Neural cell (in vitro differentiated cells): ENCODE measurements at regions not wholly inside any gene's neighbourhood (a gene's known extent, or its start where the extent isn't known, plus 50 kb on each side); places are given as distances from the start of the nearest gene placed in this dataset.

ENCODE experiments used
- H2AFZ ChIP-seq: fragments of 200-600, 300-800 bp; sonication (generic), shearing (Covaris generic); 2 replicates; pipeline ENCODE4 v1.6.0; 2014; ENCODE audit warnings: low read depth, mild to moderate bottlenecking, antibody characterized with exemption, low read length, moderate library complexity
- H3F3A ChIP-seq: fragments of 200-600 bp; shearing (Covaris generic); 2 replicates; pipeline ENCODE4 v1.6.1; 2016; ENCODE audit warnings: mild to moderate bottlenecking, moderate library complexity, mixed read lengths, antibody characterized with exemption, low read length; ENCODE audit not compliant: insufficient read depth, poor library complexity, severe bottlenecking
- H3K27ac ChIP-seq: fragments of 200-600, 300-800 bp; sonication (generic), shearing (Covaris generic); 2 replicates; pipeline ENCODE4 v1.5.1; 2014; ENCODE audit warnings: mild to moderate bottlenecking, low read length, moderate library complexity
- H3K27me3 ChIP-seq: fragments of 300-800, 200-600 bp; sonication (generic), shearing (Covaris generic); 2 replicates; pipeline ENCODE4 v1.6.0; 2014; ENCODE audit warnings: mild to moderate bottlenecking, low read depth, low read length, moderate library complexity; ENCODE audit not compliant: insufficient read depth
- H3K36me3 ChIP-seq: fragments of 300-800, 200-600 bp; sonication (generic), shearing (Covaris generic); 2 replicates; pipeline ENCODE4 v1.5.1; 2014; ENCODE audit warnings: mild to moderate bottlenecking, antibody characterized with exemption, low read length, moderate library complexity; ENCODE audit not compliant: insufficient read depth
- H3K4me2 ChIP-seq: fragments of 300-800, 200-600 bp; sonication (generic), shearing (Covaris generic); 2 replicates; pipeline ENCODE4 v1.6.0; 2014; ENCODE audit warnings: mild to moderate bottlenecking, low read length
- H3K4me3 ChIP-seq: fragments of 300-800, 200-600 bp; sonication (generic), shearing (Covaris generic); 2 replicates; pipeline ENCODE4 v1.5.1; 2014; ENCODE audit warnings: mild to moderate bottlenecking, low read length, moderate library complexity
- H3K79me2 ChIP-seq: fragments of 200-600 bp; shearing (Covaris generic); replicated peaks from 2 replicates; pipeline ENCODE4 v1.6.0; 2014; ENCODE audit warnings: mild to moderate bottlenecking, low read length, moderate library complexity; ENCODE audit not compliant: insufficient read depth
- H3K9ac ChIP-seq: fragments of 300-800, 200-600 bp; sonication (generic), shearing (Covaris generic); 2 replicates; pipeline ENCODE4 v1.6.1; 2016; ENCODE audit warnings: mild to moderate bottlenecking, low read length, mixed read lengths
- H3K9me2 ChIP-seq: fragments of 200-600 bp; shearing (Covaris generic); 2 replicates; pipeline ENCODE4 v1.6.1; 2016; ENCODE audit warnings: mild to moderate bottlenecking, low read length, mixed read lengths; ENCODE audit not compliant: insufficient read depth
- H3K9me3 ChIP-seq: fragments of 200-600, 300-800 bp; sonication (generic), shearing (Covaris generic); 2 replicates; pipeline ENCODE4 v1.6.1; 2016; ENCODE audit warnings: mild to moderate bottlenecking, mixed run types, low read length, moderate library complexity, mixed read lengths
- H4K20me1 ChIP-seq: fragments of 200-600 bp; shearing (Covaris generic); 2 replicates; pipeline ENCODE4 v1.6.1; 2016; ENCODE audit warnings: mild to moderate bottlenecking, mixed run types; ENCODE audit not compliant: insufficient read depth
- EP300 ChIP-seq: fragments of 450-650 bp; conservative IDR thresholded peaks from 2 replicates; pipeline ENCODE4 v1.6.1; 2014; ENCODE audit warnings: antibody characterized with exemption, mild to moderate bottlenecking, moderate library complexity; ENCODE audit not compliant: poor library complexity, severe bottlenecking
- EZH2 ChIP-seq: fragments of 200-600, 300-800 bp; shearing (Covaris generic), sonication (generic); IDR thresholded peaks from 2 replicates; pipeline ENCODE4 v1.6.1; 2014; ENCODE audit warnings: antibody characterized with exemption, low read length, borderline replicate concordance, mild to moderate bottlenecking; ENCODE audit not compliant: insufficient read depth, poor library complexity, severe bottlenecking
- MXI1 ChIP-seq: fragments of 450-650 bp; conservative IDR thresholded peaks from 2 replicates; pipeline ENCODE4 v1.6.1; 2014; ENCODE audit warnings: antibody characterized with exemption, mild to moderate bottlenecking; ENCODE audit not compliant: poor library complexity, severe bottlenecking
- POLR2AphosphoS5 ChIP-seq: IDR thresholded peaks from 2 replicates; pipeline ENCODE4 v1.6.1; 2012
- RAD21 ChIP-seq: fragments of 450-650 bp; conservative IDR thresholded peaks from 2 replicates; pipeline ENCODE4 v1.6.1; 2014; ENCODE audit warnings: antibody characterized with exemption, mild to moderate bottlenecking, moderate library complexity
- SMC3 ChIP-seq: fragments of 450-650 bp; conservative IDR thresholded peaks from 2 replicates; pipeline ENCODE4 v1.6.1; 2014; ENCODE audit warnings: antibody characterized with exemption, mild to moderate bottlenecking, moderate library complexity; ENCODE audit not compliant: poor library complexity
- TAF1 ChIP-seq: IDR thresholded peaks from 2 replicates; pipeline ENCODE4 v1.6.1; 2012; ENCODE audit warnings: low read depth
- TF ChIP-seq, protein P1 (sequence below): fragments of 450-650 bp; IDR thresholded peaks from 2 replicates; pipeline ENCODE4 v1.5.1; 2014; ENCODE audit warnings: antibody characterized with exemption, mild to moderate bottlenecking, moderate library complexity; ENCODE audit not compliant: poor library complexity, severe bottlenecking
- TF ChIP-seq, protein P2 (sequence below): IDR thresholded peaks from 2 replicates; pipeline ENCODE4 v1.6.1; 2012; ENCODE audit warnings: borderline replicate concordance

DNA sequence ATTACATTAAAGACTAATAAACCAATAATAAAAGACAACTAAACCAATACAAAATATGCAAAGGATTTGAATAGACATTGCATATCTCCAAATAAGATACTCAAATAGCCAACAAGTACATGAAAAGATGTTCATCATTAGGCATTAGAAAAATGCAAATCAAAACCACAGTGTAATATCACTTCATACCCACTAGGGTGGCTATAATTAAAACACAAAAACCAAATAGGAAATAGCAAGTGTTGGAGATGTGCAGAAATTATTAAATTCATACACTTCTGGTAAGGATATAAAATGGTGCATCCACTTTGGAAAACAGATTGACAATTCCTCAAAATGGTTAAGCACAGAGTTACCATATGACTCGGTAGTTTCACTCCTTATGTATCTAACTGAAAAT lies 860.8 kb upstream of the DIAPH2 start:
- H3K9ac ChIP-seq, result no peak overlapping the region
- H3K79me2 ChIP-seq, result no peaks in the 10 kb centered on the region
- H3K4me3 ChIP-seq, result no peak overlapping the region
- no peaks in the 10 kb centered on the region for H4K20me1 ChIP-seq
- no peaks in the 10 kb centered on the region for H3K9me3 ChIP-seq
- H3K36me3 ChIP-seq, result no peaks in the 10 kb centered on the region
- no peak overlapping the region for H3K4me2 ChIP-seq
- H3K9me2 ChIP-seq, result no peaks in the 10 kb centered on the region
- no peaks in the 10 kb centered on the region for H3F3A ChIP-seq
- no peak overlapping the region for H3K27ac ChIP-seq
- H3K27me3 ChIP-seq, result no peaks in the 10 kb centered on the region
- no peak overlapping the region for H2AFZ ChIP-seq
- TF ChIP-seq MXI1 (no peak), TAF1 (no peak), EZH2 (no peak), SMC3 (no peak), RAD21 (no peak), EP300 (no peak), POLR2AphosphoS5 (no peak)
- TF ChIP-seq, protein P1, sequence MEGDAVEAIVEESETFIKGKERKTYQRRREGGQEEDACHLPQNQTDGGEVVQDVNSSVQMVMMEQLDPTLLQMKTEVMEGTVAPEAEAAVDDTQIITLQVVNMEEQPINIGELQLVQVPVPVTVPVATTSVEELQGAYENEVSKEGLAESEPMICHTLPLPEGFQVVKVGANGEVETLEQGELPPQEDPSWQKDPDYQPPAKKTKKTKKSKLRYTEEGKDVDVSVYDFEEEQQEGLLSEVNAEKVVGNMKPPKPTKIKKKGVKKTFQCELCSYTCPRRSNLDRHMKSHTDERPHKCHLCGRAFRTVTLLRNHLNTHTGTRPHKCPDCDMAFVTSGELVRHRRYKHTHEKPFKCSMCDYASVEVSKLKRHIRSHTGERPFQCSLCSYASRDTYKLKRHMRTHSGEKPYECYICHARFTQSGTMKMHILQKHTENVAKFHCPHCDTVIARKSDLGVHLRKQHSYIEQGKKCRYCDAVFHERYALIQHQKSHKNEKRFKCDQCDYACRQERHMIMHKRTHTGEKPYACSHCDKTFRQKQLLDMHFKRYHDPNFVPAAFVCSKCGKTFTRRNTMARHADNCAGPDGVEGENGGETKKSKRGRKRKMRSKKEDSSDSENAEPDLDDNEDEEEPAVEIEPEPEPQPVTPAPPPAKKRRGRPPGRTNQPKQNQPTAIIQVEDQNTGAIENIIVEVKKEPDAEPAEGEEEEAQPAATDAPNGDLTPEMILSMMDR, result no peak
- TF ChIP-seq, protein P2, sequence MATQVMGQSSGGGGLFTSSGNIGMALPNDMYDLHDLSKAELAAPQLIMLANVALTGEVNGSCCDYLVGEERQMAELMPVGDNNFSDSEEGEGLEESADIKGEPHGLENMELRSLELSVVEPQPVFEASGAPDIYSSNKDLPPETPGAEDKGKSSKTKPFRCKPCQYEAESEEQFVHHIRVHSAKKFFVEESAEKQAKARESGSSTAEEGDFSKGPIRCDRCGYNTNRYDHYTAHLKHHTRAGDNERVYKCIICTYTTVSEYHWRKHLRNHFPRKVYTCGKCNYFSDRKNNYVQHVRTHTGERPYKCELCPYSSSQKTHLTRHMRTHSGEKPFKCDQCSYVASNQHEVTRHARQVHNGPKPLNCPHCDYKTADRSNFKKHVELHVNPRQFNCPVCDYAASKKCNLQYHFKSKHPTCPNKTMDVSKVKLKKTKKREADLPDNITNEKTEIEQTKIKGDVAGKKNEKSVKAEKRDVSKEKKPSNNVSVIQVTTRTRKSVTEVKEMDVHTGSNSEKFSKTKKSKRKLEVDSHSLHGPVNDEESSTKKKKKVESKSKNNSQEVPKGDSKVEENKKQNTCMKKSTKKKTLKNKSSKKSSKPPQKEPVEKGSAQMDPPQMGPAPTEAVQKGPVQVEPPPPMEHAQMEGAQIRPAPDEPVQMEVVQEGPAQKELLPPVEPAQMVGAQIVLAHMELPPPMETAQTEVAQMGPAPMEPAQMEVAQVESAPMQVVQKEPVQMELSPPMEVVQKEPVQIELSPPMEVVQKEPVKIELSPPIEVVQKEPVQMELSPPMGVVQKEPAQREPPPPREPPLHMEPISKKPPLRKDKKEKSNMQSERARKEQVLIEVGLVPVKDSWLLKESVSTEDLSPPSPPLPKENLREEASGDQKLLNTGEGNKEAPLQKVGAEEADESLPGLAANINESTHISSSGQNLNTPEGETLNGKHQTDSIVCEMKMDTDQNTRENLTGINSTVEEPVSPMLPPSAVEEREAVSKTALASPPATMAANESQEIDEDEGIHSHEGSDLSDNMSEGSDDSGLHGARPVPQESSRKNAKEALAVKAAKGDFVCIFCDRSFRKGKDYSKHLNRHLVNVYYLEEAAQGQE, result no peak

DNA sequence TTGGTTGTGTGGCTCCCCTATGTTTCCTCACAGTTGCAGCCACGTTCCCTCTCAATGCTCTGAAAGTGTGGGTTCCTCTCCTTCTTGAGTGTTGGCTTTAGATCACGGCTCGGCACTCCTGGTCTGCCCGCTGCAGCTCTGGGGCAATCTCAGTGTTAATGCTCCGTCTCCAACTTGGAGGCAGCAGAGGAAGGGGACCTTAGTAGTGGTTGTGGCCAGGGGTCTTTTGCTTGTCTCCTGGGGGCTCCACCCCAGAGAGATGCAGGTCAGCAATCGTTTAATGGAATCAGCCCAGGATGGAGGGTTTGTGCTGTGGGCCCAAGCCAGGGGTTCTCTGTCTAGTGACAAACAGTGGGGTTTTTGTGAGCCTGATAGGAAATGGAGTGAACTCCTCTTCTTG lies 849.4 kb upstream of the DIAPH2 start:
- H3K9me2 ChIP-seq, result no peaks in the 10 kb centered on the region
- H3K4me2 ChIP-seq, result no peak overlapping the region
- H2AFZ ChIP-seq, result no peak overlapping the region
- H3F3A ChIP-seq, result no peaks in the 10 kb centered on the region
- no peak overlapping the region for H3K4me3 ChIP-seq
- no peaks in the 10 kb centered on the region for H3K9me3 ChIP-seq
- no peaks in the 10 kb centered on the region for H3K36me3 ChIP-seq
- no peaks in the 10 kb centered on the region for H4K20me1 ChIP-seq
- H3K9ac ChIP-seq, result no peak overlapping the region
- TF ChIP-seq, protein P1, result no peak
- TF ChIP-seq TAF1, result no peak
- TF ChIP-seq MXI1, result no peak
- no peak for TF ChIP-seq EZH2
- TF ChIP-seq, protein P2, result no peak
- H3K27ac ChIP-seq, result no peak overlapping the region
- H3K79me2 ChIP-seq, result no peaks in the 10 kb centered on the region
- H3K27me3 ChIP-seq, result no peaks in the 10 kb centered on the region
